RKO (cell line): ENCODE measurements at regions not wholly inside any gene's neighbourhood (a gene's known extent, or its start where the extent isn't known, plus 50 kb on each side); places are given as distances from the start of the nearest gene placed in this dataset.

ENCODE experiments used
- DNase-seq: peaks from one replicate; pipeline ENCODE4 v3.0.0-alpha.2; 2016; ENCODE audit warnings: low spot score

GRCh38 chr2:216286616-216287231, 85.6 kb downstream of the MARCHF4 start:
- DNase-seq = no peak

- DNase-seq = no peak
These were observed 86.6 kb downstream of the MARCHF4 start for GRCh38 chr2:216285701-216286100.

GRCh38 chr2:216284708-216285107, 87.6 kb downstream of the MARCHF4 start:
- DNase-seq = no peak

- DNase-seq = no peak
These were observed 89.0 kb downstream of the MARCHF4 start for GRCh38 chr2:216283038-216283900.

GRCh38 chr2:216281876-216282275, 90.4 kb downstream of the MARCHF4 start:
- DNase-seq = no peak

- no peak for DNase-seq
These were observed 91.0 kb downstream of the MARCHF4 start for GRCh38 chr2:216281316-216281715.

- DNase-seq = no peak
These were observed 92.8 kb downstream of the MARCHF4 start for GRCh38 chr2:216279459-216279858.

- DNase-seq = no peak
These were observed 93.3 kb downstream of the MARCHF4 start for GRCh38 chr2:216279031-216279430.

GRCh38 chr2:216275890-216276289, 96.4 kb downstream of the MARCHF4 start:
- DNase-seq = no peak

- no peak for DNase-seq
These were observed 98.0 kb downstream of the MARCHF4 start for GRCh38 chr2:216274194-216274840.

- DNase-seq = no peak
These were observed 111.2 kb downstream of the MARCHF4 start for GRCh38 chr2:216261042-216261537.

GRCh38 chr2:216260629-216261028, 111.7 kb downstream of the MARCHF4 start:
- no peak for DNase-seq

GRCh38 chr2:216259081-216259480, 113.2 kb downstream of the MARCHF4 start:
- no peak for DNase-seq

- no peak for DNase-seq
These were observed 115.2 kb downstream of the MARCHF4 start for GRCh38 chr2:216257089-216257488.
